Natural killer cell (primary cell): ENCODE measurements at regions not wholly inside any gene's neighbourhood (a gene's known extent, or its start where the extent isn't known, plus 50 kb on each side); places are given as distances from the start of the nearest gene placed in this dataset.

ENCODE experiments used
- ATAC-seq, 3 donors: fragments of 150-1000 bp in 2 of 3; fragments of 200-7000 bp in 1 of 3; cut with Tn5 transposase; 1 replicate in 1 of 3; 2 replicates in 2 of 3; pipeline ENCODE4 v1.10.0; 2021; ENCODE audit warnings: mild to moderate bottlenecking in 2 of 3, moderate library complexity in 2 of 3
- DNase-seq, 2 donors: peaks; one replicate each; pipeline versions ENCODE4 v3.0.0 to v3.0.0-alpha.2; 2013 to 2021; ENCODE audit warnings: mixed read lengths in 1 of 2
- H3K27ac ChIP-seq: one replicate; pipeline ENCODE4 v1.5.1; 2013; ENCODE audit warnings: mild to moderate bottlenecking, low read length
- H3K27me3 ChIP-seq: one replicate; pipeline ENCODE4 v1.6.1; 2013; ENCODE audit warnings: low read length; ENCODE audit not compliant: control insufficient read depth, insufficient read depth
- H3K36me3 ChIP-seq: one replicate; pipeline ENCODE4 v1.6.1; 2013; ENCODE audit warnings: low read length; ENCODE audit not compliant: control insufficient read depth, insufficient read depth
- H3K4me1 ChIP-seq: one replicate; pipeline ENCODE4 v1.6.1; 2013; ENCODE audit warnings: low read length; ENCODE audit not compliant: control insufficient read depth, insufficient read depth
- H3K4me3 ChIP-seq: one replicate; pipeline ENCODE4 v1.5.1; 2013; ENCODE audit warnings: low read length
- H3K9me3 ChIP-seq: one replicate; pipeline ENCODE4 v1.6.1; 2013; ENCODE audit warnings: low read length; ENCODE audit not compliant: control insufficient read depth, insufficient read depth
- H3K27ac Mint-ChIP-seq, 2 donors: one replicate each; pipeline ENCODE4 v1.8.0; 2022; ENCODE audit warnings: mild to moderate bottlenecking in 2 of 2, mixed read lengths in 2 of 2, moderate library complexity in 1 of 2
- H3K27me3 Mint-ChIP-seq, 2 donors: one replicate each; pipeline ENCODE4 v1.8.0; 2022; ENCODE audit warnings: low read depth in 2 of 2, mixed read lengths in 2 of 2
- H3K36me3 Mint-ChIP-seq: one replicate; pipeline ENCODE4 v1.8.0; 2022; ENCODE audit warnings: mixed read lengths
- H3K4me1 Mint-ChIP-seq, 2 donors: one replicate each; pipeline ENCODE4 v1.8.0; 2022; ENCODE audit warnings: mixed read lengths in 2 of 2
- H3K4me3 Mint-ChIP-seq: one replicate; pipeline ENCODE4 v1.8.0; 2022; ENCODE audit warnings: mild to moderate bottlenecking, moderate library complexity, mixed read lengths
- H3K9me3 Mint-ChIP-seq, 2 donors: one replicate each; pipeline ENCODE4 v1.8.0; 2022; ENCODE audit warnings: mixed read lengths in 2 of 2
- WGBS: methylation state at CpG from one replicate; pipeline ENCODE4 v1.1.7; 2013; ENCODE audit warnings: missing lambda C conversion rate; ENCODE audit not compliant: insufficient coverage; 5-methylcytosine and 5-hydroxymethylcytosine counted together
- intact Hi-C: fragments of 100-400 bp; cut with micrococcal nuclease; formaldehyde crosslinking; loops from one replicate; pipeline ENCODE4 v1.14.2; 2022
- TF ChIP-seq, protein P1 (sequence below): fragments of 200-600 bp; IDR thresholded peaks from one replicate; pipeline ENCODE4 v1.8.0; 2022; ENCODE audit warnings: antibody characterized with exemption

DNA sequence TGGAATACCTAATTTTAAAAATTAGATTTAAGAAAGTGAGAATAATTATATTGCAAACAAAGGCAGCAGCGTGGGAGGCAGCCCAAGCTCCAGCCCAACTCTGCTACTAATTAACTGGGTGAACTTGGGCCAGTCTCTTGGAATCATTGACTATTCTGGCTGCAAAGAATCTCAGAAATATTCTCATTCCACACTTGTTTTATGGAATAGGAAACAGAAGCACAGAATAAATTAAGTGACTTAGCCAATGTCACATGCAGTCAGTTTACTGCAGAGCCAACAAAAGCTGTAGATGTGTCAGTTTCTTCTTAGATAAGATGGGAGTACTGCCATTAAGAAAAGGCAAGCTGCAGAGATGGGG is 132.6 kb upstream of the FAM9B start:
- H3K27me3 ChIP-seq, result no peaks in the 10 kb centered on the region
- no peaks in the 10 kb centered on the region for H3K9me3 ChIP-seq
- no peak overlapping the region for H3K27ac ChIP-seq
- peaks cover 4% of the 10 kb centered on the region for H3K4me1 ChIP-seq
- Mint-ChIP-seq H3K27ac (no peak overlapping the region), H3K4me1 (peaks cover 21 to 24% of the 10 kb centered on the region in 2 donors), H3K36me3 (peaks cover 6% of the 10 kb centered on the region), H3K9me3 (peaks cover 0 to 3% of the 10 kb centered on the region in 2 donors), H3K27me3 (no peaks in the 10 kb centered on the region), H3K4me3 (no peak overlapping the region)
- no peaks in the 10 kb centered on the region for H3K36me3 ChIP-seq
- TF ChIP-seq, protein P1, sequence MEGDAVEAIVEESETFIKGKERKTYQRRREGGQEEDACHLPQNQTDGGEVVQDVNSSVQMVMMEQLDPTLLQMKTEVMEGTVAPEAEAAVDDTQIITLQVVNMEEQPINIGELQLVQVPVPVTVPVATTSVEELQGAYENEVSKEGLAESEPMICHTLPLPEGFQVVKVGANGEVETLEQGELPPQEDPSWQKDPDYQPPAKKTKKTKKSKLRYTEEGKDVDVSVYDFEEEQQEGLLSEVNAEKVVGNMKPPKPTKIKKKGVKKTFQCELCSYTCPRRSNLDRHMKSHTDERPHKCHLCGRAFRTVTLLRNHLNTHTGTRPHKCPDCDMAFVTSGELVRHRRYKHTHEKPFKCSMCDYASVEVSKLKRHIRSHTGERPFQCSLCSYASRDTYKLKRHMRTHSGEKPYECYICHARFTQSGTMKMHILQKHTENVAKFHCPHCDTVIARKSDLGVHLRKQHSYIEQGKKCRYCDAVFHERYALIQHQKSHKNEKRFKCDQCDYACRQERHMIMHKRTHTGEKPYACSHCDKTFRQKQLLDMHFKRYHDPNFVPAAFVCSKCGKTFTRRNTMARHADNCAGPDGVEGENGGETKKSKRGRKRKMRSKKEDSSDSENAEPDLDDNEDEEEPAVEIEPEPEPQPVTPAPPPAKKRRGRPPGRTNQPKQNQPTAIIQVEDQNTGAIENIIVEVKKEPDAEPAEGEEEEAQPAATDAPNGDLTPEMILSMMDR, result no peak
- intact Hi-C loops, result loop anchor here (2.0 to 10.0 kb wide), 4 partner anchors 40 to 541 kb away; no protein-coding TSS in a partner anchor
- WGBS, result 83% methylated on average over 1 of the region's 1 CpG
- ATAC-seq, result no peak
- DNase-seq, result no peak
- no peak overlapping the region for H3K4me3 ChIP-seq

DNA sequence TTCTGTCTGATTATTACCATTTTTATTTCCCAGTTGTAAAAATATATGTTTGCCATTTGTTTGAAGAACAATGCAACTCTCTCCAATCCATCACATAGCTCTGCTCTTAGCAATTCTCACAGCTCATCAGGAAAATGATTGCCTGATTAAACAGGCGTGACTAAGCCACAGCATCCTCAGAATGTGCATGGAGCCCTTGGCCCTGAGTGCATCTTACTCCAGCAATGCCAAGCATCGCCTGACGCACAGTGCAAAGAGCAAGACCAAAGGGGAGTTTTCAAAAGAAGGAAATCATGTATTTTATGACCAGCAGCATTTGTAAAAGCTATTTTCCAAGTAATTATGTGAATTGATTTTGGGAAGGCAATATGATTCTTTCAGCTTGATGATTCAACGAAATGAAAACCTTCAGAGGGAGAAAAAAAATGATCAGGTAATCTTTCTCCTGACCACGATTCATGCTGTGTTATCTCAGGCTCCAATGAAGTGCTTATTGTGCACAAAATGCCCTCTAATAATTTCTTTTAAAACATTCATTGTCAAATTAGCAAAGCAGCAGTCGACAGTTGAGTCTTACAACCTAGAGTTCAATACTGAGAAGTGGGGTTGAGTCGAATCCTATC is 138.0 kb upstream of the FAM9B start:
- H3K36me3 Mint-ChIP-seq, result peaks cover 2% of the 10 kb centered on the region
- intact Hi-C loops, result no loop called here
- TF ChIP-seq, protein P1, result no peak
- H3K9me3 Mint-ChIP-seq, result peaks cover 0 to 3% of the 10 kb centered on the region in 2 donors
- no peaks in the 10 kb centered on the region for H3K36me3 ChIP-seq
- no peaks in the 10 kb centered on the region for H3K9me3 ChIP-seq
- no peak overlapping the region for H3K4me3 ChIP-seq
- H3K4me1 ChIP-seq, result no peaks in the 10 kb centered on the region
- H3K4me3 Mint-ChIP-seq, result no peak overlapping the region
- DNase-seq (no peak), ATAC-seq (no peak)
- H3K27me3 Mint-ChIP-seq, result no peaks in the 10 kb centered on the region
- 89% methylated on average over 5 of the region's 7 CpGs for WGBS
- no peaks in the 10 kb centered on the region for H3K27me3 ChIP-seq
- H3K4me1 Mint-ChIP-seq, result no peaks in the 10 kb centered on the region
- no peak overlapping the region for H3K27ac Mint-ChIP-seq
- H3K27ac ChIP-seq, result no peak overlapping the region

DNA sequence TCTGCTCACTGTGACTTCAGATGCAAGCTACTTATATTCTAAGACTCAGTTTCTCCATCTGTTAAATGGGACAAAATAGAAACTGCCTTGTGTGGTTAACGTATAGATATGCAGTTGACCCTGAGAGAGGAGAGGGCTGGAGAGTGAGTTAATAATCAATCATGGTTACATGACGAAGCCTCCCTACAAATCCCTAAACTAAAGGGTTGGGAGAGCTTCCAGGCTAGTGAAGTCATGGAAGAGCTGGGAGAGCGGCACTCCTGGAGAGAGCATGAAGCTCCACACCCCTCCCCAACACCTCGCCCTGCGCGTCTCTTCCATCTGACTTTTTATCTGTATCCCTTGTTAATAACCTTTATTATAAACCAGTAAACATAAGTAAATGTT is 138.5 kb upstream of the FAM9B start:
- Histone ChIP-seq H3K27ac (no peak overlapping the region), H3K4me3 (no peak overlapping the region), H3K36me3 (no peaks in the 10 kb centered on the region), H3K4me1 (no peaks in the 10 kb centered on the region), H3K9me3 (no peaks in the 10 kb centered on the region), H3K27me3 (no peaks in the 10 kb centered on the region)
- no CpG with 5 or more reads among the region's 6 CpGs for WGBS
- Mint-ChIP-seq H3K4me1 (no peaks in the 10 kb centered on the region), H3K9me3 (peaks cover 0 to 3% of the 10 kb centered on the region in 2 donors), H3K27ac (no peak overlapping the region), H3K27me3 (no peaks in the 10 kb centered on the region), H3K36me3 (no peaks in the 10 kb centered on the region), H3K4me3 (no peak overlapping the region)
- no peak for ATAC-seq
- intact Hi-C loops, result no loop called here
- TF ChIP-seq, protein P1, result no peak
- no peak for DNase-seq

DNA sequence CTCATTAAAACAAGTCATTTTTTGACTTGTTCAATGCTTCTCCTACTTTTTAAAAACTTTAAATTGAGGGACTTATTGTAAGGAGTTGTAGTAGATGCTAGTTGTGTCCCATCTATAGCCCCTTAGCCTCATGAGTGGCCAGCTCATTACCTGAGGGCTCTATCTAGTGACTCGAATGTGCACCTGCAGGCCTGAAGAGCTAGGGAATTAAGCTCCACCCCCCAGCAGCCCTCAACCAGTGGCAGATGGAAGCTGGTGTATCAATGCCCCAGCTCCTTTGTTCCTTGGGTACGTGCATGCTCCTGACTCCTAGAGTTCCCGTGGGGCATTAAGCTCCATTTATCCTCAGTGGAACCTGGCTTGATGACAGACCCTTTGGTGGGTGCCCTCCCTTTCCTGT is 146.7 kb upstream of the FAM9B start:
- WGBS, result 96% methylated on average over 3 of the region's 3 CpGs
- H3K27me3 Mint-ChIP-seq, result peaks cover 0 to 17% of the 10 kb centered on the region in 2 donors
- H3K27ac ChIP-seq, result no peak overlapping the region
- H3K27me3 ChIP-seq, result no peaks in the 10 kb centered on the region
- no peak overlapping the region for H3K4me3 Mint-ChIP-seq
- no peaks in the 10 kb centered on the region for H3K4me1 Mint-ChIP-seq
- no peaks in the 10 kb centered on the region for H3K36me3 ChIP-seq
- intact Hi-C loops, result no loop called here
- no peak overlapping the region for H3K27ac Mint-ChIP-seq
- TF ChIP-seq, protein P1, result no peak
- no peaks in the 10 kb centered on the region for H3K9me3 ChIP-seq
- H3K9me3 Mint-ChIP-seq, result no peaks in the 10 kb centered on the region
- no peak for DNase-seq
- no peak for ATAC-seq
- no peaks in the 10 kb centered on the region for H3K36me3 Mint-ChIP-seq
- no peak overlapping the region for H3K4me3 ChIP-seq
- H3K4me1 ChIP-seq, result no peaks in the 10 kb centered on the region
